Stimulated activated CD4-positive, alpha-beta T cell treated with anti-CD3 and anti-CD28 coated beads, Interleukin-2, amount 100 ng/mL, for 48 hours (primary cell): ENCODE measurements at regions not wholly inside any gene's neighbourhood (a gene's known extent, or its start where the extent isn't known, plus 50 kb on each side); places are given as distances from the start of the nearest gene placed in this dataset.
"Not testable (repeated sequence)": the region's sequence is repeated elsewhere in the genome, so short reads cannot be mapped to it uniquely, and the experiment has no call there.

Source experiments
- DNase-seq, 2 donors: peaks; one replicate each; pipeline ENCODE4 v3.0.0-alpha.2; 2020

GRCh38 chr20:40019510-40019909, 669.5 kb downstream of the MAFB start:
- no peak for DNase-seq

- no peak for DNase-seq
Measured at GRCh38 chr20:40017765-40018164, 671.3 kb downstream of the MAFB start.

GRCh38 chr20:40016890-40017289, 672.1 kb downstream of the MAFB start:
- DNase-seq = no peak

GRCh38 chr20:40016392-40016791, 672.6 kb downstream of the MAFB start:
- DNase-seq = no peak

- DNase-seq = not testable (repeated sequence)
Measured at GRCh38 chr20:40012026-40012425, 677.0 kb downstream of the MAFB start.

- DNase-seq = no peak
Measured at GRCh38 chr20:40010483-40010882, 678.6 kb downstream of the MAFB start.

GRCh38 chr20:40009542-40009941, 679.5 kb downstream of the MAFB start:
- no peak for DNase-seq

GRCh38 chr20:40008177-40008576, 680.9 kb downstream of the MAFB start:
- DNase-seq = no peak

- no peak for DNase-seq
Measured at GRCh38 chr20:40006168-40006860, 682.7 kb downstream of the MAFB start.

- DNase-seq = not testable (repeated sequence)
Measured at GRCh38 chr20:40004092-40004491, 684.9 kb downstream of the MAFB start.

- DNase-seq = no peak
Measured at GRCh38 chr20:39993742-39994141, 695.3 kb downstream of the MAFB start.

GRCh38 chr20:39990692-39991091, 698.3 kb downstream of the MAFB start:
- DNase-seq = no peak

GRCh38 chr20:39988991-39989390, 700.0 kb downstream of the MAFB start:
- DNase-seq = no peak

GRCh38 chr20:39986173-39986904, 702.7 kb downstream of the MAFB start:
- DNase-seq = no peak

GRCh38 chr20:39985271-39985827, 703.7 kb downstream of the MAFB start:
- DNase-seq = no peak

GRCh38 chr20:39983655-39984054, 705.4 kb downstream of the MAFB start:
- DNase-seq = no peak

- no peak for DNase-seq
Measured at GRCh38 chr20:39983183-39983582, 705.9 kb downstream of the MAFB start.

GRCh38 chr20:39974966-39975501, 714.0 kb downstream of the MAFB start:
- no peak for DNase-seq

GRCh38 chr20:39968495-39968894, 720.5 kb downstream of the MAFB start:
- no peak for DNase-seq

- DNase-seq = no peak
Measured at GRCh38 chr20:39967806-39968205, 721.2 kb downstream of the MAFB start.

- DNase-seq = no peak
Measured at GRCh38 chr20:39961637-39962244, 727.3 kb downstream of the MAFB start.

GRCh38 chr20:39960522-39961428, 728.3 kb downstream of the MAFB start:
- DNase-seq = no peak
